H1 (cell line): ENCODE measurements at regions not wholly inside any gene's neighbourhood (a gene's known extent, or its start where the extent isn't known, plus 50 kb on each side); places are given as distances from the start of the nearest gene placed in this dataset.

Experiments
- CTCF ChIA-PET: fragments of 300-600 bp; sonication (Branson Sonifier 250); formaldehyde crosslinking; loops from one replicate; lab custom pipeline; 2021; ENCODE audit not compliant: partially characterized antibody; lab: Charles Lee
- POLR2A ChIA-PET: fragments of 300-600 bp; sonication (Branson Sonifier 250); formaldehyde crosslinking; loops from one replicate; lab custom pipeline; 2021; ENCODE audit warnings: inconsistent platforms; ENCODE audit not compliant: partially characterized antibody; lab: Charles Lee
- DNase-seq, 2 experiments: peaks; one replicate each; pipeline versions ENCODE4 v3.0.0 to v3.0.0-alpha.2; 2010 to 2022; ENCODE audit warnings: low spot score in 2 of 2, low read depth in 1 of 2, mixed read lengths in 1 of 2
- FAIRE-seq: peaks from 2 replicates; lab custom pipeline; 2011; peaks lifted over from hg19 to GRCh38; lab: Jason Lieb, UNC
- H2AFZ ChIP-seq: 2 replicates; pipeline ENCODE4 v1.8.1; 2012; ENCODE audit warnings: low read length, inconsistent platforms
- H2AK5ac ChIP-seq: 2 replicates; pipeline ENCODE4 v1.6.1; 2013; ENCODE audit warnings: low read depth, low read length
- H2BK120ac ChIP-seq: replicated peaks from 2 replicates; pipeline ENCODE3; 2013; ENCODE audit warnings: low read depth, low read length, inconsistent platforms
- H2BK12ac ChIP-seq: 2 replicates; pipeline ENCODE4 v1.6.1; 2013; ENCODE audit warnings: low read depth, low read length
- H2BK15ac ChIP-seq: 2 replicates; pipeline ENCODE4 v1.6.1; 2013; ENCODE audit warnings: low read length
- H2BK20ac ChIP-seq: 2 replicates; pipeline ENCODE4 v1.6.1; 2013; ENCODE audit warnings: low read length
- H2BK5ac ChIP-seq: 2 replicates; pipeline ENCODE4 v1.6.1; 2013; ENCODE audit warnings: low read depth, low read length
- H3K14ac ChIP-seq: 2 replicates; pipeline ENCODE4 v1.6.1; 2013; ENCODE audit warnings: inconsistent platforms; ENCODE audit not compliant: insufficient read length
- H3K18ac ChIP-seq: 2 replicates; pipeline ENCODE4 v1.6.1; 2013; ENCODE audit warnings: low read length; ENCODE audit errors: extremely low read depth
- H3K23ac ChIP-seq: 2 replicates; pipeline ENCODE4 v1.6.1; 2013; ENCODE audit warnings: inconsistent platforms; ENCODE audit not compliant: insufficient read length
- H3K23me2 ChIP-seq: 2 replicates; pipeline ENCODE4 v1.6.1; 2013; ENCODE audit warnings: low read depth, low read length
- H3K27ac ChIP-seq: 2 replicates; pipeline ENCODE4 v1.6.1; 2011; ENCODE audit warnings: low read depth, low read length, inconsistent platforms
- H3K27me3 ChIP-seq, 4 experiments: replicated peaks in 1 of 4; 1 replicate in 1 of 4; 2 replicates in 3 of 4; pipeline versions ENCODE4 v1.6.1 to v1.8.1; 2011 to 2013; ENCODE audit warnings: low read length in 3 of 4, mild to moderate bottlenecking in 3 of 4, inconsistent platforms in 2 of 4, mixed read lengths in 2 of 4, moderate library complexity in 1 of 4; ENCODE audit not compliant: control insufficient read depth in 3 of 4, insufficient read depth in 3 of 4; ENCODE audit errors: extremely low read depth in 1 of 4
- H3K36me3 ChIP-seq, 4 experiments: 2 replicates each; pipeline versions ENCODE4 v1.6.1 to v1.8.1; 2011 to 2013; ENCODE audit warnings: mild to moderate bottlenecking in 4 of 4, low read length in 3 of 4, moderate library complexity in 2 of 4, control low read depth in 1 of 4, inconsistent platforms in 1 of 4; ENCODE audit not compliant: insufficient read depth in 4 of 4, control insufficient read depth in 2 of 4
- H3K4ac ChIP-seq: replicated peaks from 2 replicates; pipeline ENCODE3; 2013; ENCODE audit warnings: low read length, low read depth, mixed read lengths, inconsistent platforms; ENCODE audit not compliant: insufficient read length
- H3K4me1 ChIP-seq, 4 experiments: replicated peaks in 1 of 4; 1 replicate in 1 of 4; 2 replicates in 3 of 4; pipeline versions ENCODE4 v1.6.1 to v1.8.1; 2011 to 2013; ENCODE audit warnings: low read length in 3 of 4, inconsistent platforms in 2 of 4, mixed read lengths in 1 of 4; ENCODE audit not compliant: insufficient read depth in 4 of 4, control insufficient read depth in 3 of 4
- H3K4me2 ChIP-seq, 2 experiments: 2 replicates each; pipeline versions ENCODE4 v1.6.1 to v1.8.1; 2011 to 2013; ENCODE audit warnings: low read depth in 2 of 2, low read length in 2 of 2, control low read depth in 1 of 2, inconsistent platforms in 1 of 2, mild to moderate bottlenecking in 1 of 2; ENCODE audit not compliant: insufficient read depth in 1 of 2
- H3K4me3 ChIP-seq, 4 experiments: fragments of 200-600, 300-600 bp in 1 of 4; sonication (generic), shearing (Covaris generic), sonication (Bioruptor Twin) in 1 of 4; 2 replicates each; pipeline versions ENCODE4 v1.5.1 to v1.8.1; 2011 to 2016; ENCODE audit warnings: low read length in 4 of 4, low read depth in 3 of 4, control low read depth in 2 of 4, inconsistent platforms in 2 of 4, mild to moderate bottlenecking in 2 of 4, mixed read lengths in 1 of 4, moderate library complexity in 1 of 4; ENCODE audit not compliant: insufficient read depth in 2 of 4; ENCODE audit errors: extremely low read depth in 1 of 4
- H3K56ac ChIP-seq: replicated peaks from 2 replicates; pipeline ENCODE3; 2013; ENCODE audit warnings: low read depth, mild to moderate bottlenecking, mixed read lengths, low read length, inconsistent platforms; ENCODE audit not compliant: insufficient read length
- H3K79me1 ChIP-seq: 2 replicates; pipeline ENCODE4 v1.6.1; 2013; ENCODE audit warnings: low read depth, low read length, control low read depth
- H3K79me2 ChIP-seq, 2 experiments: 2 replicates each; pipeline versions ENCODE4 v1.6.1 to v1.8.1; 2012 to 2013; ENCODE audit warnings: low read length in 2 of 2, mild to moderate bottlenecking in 2 of 2, inconsistent platforms in 1 of 2; ENCODE audit not compliant: insufficient read depth in 2 of 2, control insufficient read depth in 1 of 2
- H3K9ac ChIP-seq, 4 experiments: replicated peaks in 1 of 4; 1 replicate in 1 of 4; 2 replicates in 3 of 4; pipeline versions ENCODE4 v1.6.1 to v1.8.1; 2011 to 2013; ENCODE audit warnings: low read depth in 3 of 4, low read length in 3 of 4, control low read depth in 2 of 4, mild to moderate bottlenecking in 2 of 4, moderate library complexity in 2 of 4, inconsistent platforms in 1 of 4; ENCODE audit errors: extremely low read depth in 1 of 4
- H3K9me3 ChIP-seq, 2 experiments: 2 replicates each; pipeline versions ENCODE4 v1.6.1 to v1.8.1; 2012 to 2013; ENCODE audit warnings: mild to moderate bottlenecking in 2 of 2, moderate library complexity in 2 of 2, control low read depth in 1 of 2, inconsistent platforms in 1 of 2, low read depth in 1 of 2, low read length in 1 of 2, mixed read lengths in 1 of 2; ENCODE audit not compliant: insufficient read depth in 2 of 2
- H4K20me1 ChIP-seq, 2 experiments: replicated peaks in 1 of 2; 2 replicates each; pipeline versions ENCODE3 to v1.8.1; 2011 to 2013; ENCODE audit warnings: inconsistent platforms in 2 of 2, low read length in 2 of 2, mild to moderate bottlenecking in 1 of 2; ENCODE audit not compliant: insufficient read depth in 2 of 2, control insufficient read depth in 1 of 2
- H4K5ac ChIP-seq: 2 replicates; pipeline ENCODE4 v1.6.1; 2013; ENCODE audit warnings: low read length, low read depth, mixed read lengths, inconsistent platforms; ENCODE audit not compliant: insufficient read length
- H4K8ac ChIP-seq: 2 replicates; pipeline ENCODE4 v1.8.0; 2013; ENCODE audit warnings: mild to moderate bottlenecking, moderate library complexity, low read length, inconsistent platforms; ENCODE audit not compliant: insufficient read depth; ENCODE audit errors: extremely low read depth
- H4K91ac ChIP-seq: replicated peaks from 2 replicates; pipeline ENCODE3; 2013; ENCODE audit warnings: low read length, mixed read lengths, inconsistent platforms; ENCODE audit not compliant: insufficient read length
- ATF2 ChIP-seq: IDR thresholded peaks from 2 replicates; pipeline ENCODE4 v1.6.1; 2012; ENCODE audit warnings: low read length, inconsistent platforms
- BRCA1 ChIP-seq: IDR thresholded peaks from 2 replicates; pipeline ENCODE4 v1.6.1; 2012; ENCODE audit warnings: low read depth, low read length, improper control_type of control experiment
- CHD1 ChIP-seq: IDR thresholded peaks from 2 replicates; pipeline ENCODE4 v1.6.1; 2012; ENCODE audit warnings: low read depth, low read length, improper control_type of control experiment
- JUN ChIP-seq: IDR thresholded peaks from 2 replicates; pipeline ENCODE4 v1.6.1; 2011; ENCODE audit warnings: low read depth, mild to moderate bottlenecking, improper control_type of control experiment, low read length
- JUND ChIP-seq: IDR thresholded peaks from 2 replicates; pipeline ENCODE4 v1.6.1; 2011; ENCODE audit warnings: mild to moderate bottlenecking, improper control_type of control experiment, low read length
- SIN3A ChIP-seq, 2 experiments: IDR thresholded peaks in 1 of 2; conservative IDR thresholded peaks in 1 of 2; 2 replicates each; pipeline ENCODE4 v1.6.1; 2011 to 2012; ENCODE audit warnings: low read length in 2 of 2, improper control_type of control experiment in 1 of 2, low read depth in 1 of 2, mild to moderate bottlenecking in 1 of 2
- SP1 ChIP-seq: IDR thresholded peaks from 2 replicates; pipeline ENCODE4 v1.6.1; 2011; ENCODE audit warnings: low read depth, low read length
- TBP ChIP-seq: IDR thresholded peaks from 2 replicates; pipeline ENCODE4 v1.6.1; 2011; ENCODE audit warnings: low read depth, low read length, improper control_type of control experiment
- TEAD4 ChIP-seq: IDR thresholded peaks from 2 replicates; pipeline ENCODE4 v1.6.1; 2012; ENCODE audit warnings: low read depth, low read length, inconsistent platforms, mixed read lengths
- WGBS, 2 experiments: shearing (Covaris generic) in 1 of 2; methylation state at CpG; one replicate each; pipeline versions ENCODE4 v1.1.6 to v1.1.7; 2013 to 2015; ENCODE audit warnings: low lambda C conversion rate in 2 of 2, mixed read lengths in 2 of 2, inconsistent platforms in 1 of 2, low coverage in 1 of 2, missing lambda C conversion rate in 1 of 2; ENCODE audit not compliant: insufficient replicate concordance in 2 of 2, insufficient coverage in 1 of 2, insufficient read length in 1 of 2; ENCODE audit errors: extremely low coverage in 1 of 2, missing lambda C conversion rate in 1 of 2; 5-methylcytosine and 5-hydroxymethylcytosine counted together

GRCh38 chr6:48403587-48403986 lies 292.6 kb upstream of the PTCHD4 start:
- Histone ChIP-seq H2BK20ac (no peak overlapping the region), H3K79me1 (no peaks in the 10 kb centered on the region), H3K4ac (no peak overlapping the region), H3K9ac (no peak overlapping the region), H2BK5ac (no peak overlapping the region), H3K23ac (no peak overlapping the region), H4K20me1 (no peaks in the 10 kb centered on the region), H3K79me2 (no peaks in the 10 kb centered on the region), H2BK12ac (no peak overlapping the region), H2AK5ac (no peak overlapping the region), H4K5ac (no peak overlapping the region), H3K36me3 (no peaks in the 10 kb centered on the region), H3K23me2 (no peaks in the 10 kb centered on the region)
- WGBS, 2 experiments, result 90% methylated on average over 3 of the region's 3 CpGs; no CpG with 5 or more reads in 1 of the 2 experiments
- CTCF ChIA-PET, result interaction anchor here (0.7 kb wide), 1 partner anchor 273 kb away, joined by 4 read pairs; no protein-coding TSS in a partner anchor
- POLR2A ChIA-PET, result no interaction called here
- no peak for FAIRE-seq
- TF ChIP-seq CHD1 (no peak), JUND (no peak), SP1 (no peak), ATF2 (no peak), SIN3A (conservative IDR thresholded peaks at IDR 0.05 in 1 of 2, IDR thresholded peaks at IDR 0.05 in 1 of 2; ENCODE audit: low read depth in 1 of 2, low read length in 2 of 2) (no peak), TEAD4 (no peak), TBP (no peak), JUN (no peak), BRCA1 (no peak)
- TF ChIP-seq, all 59 proteins: peak for 0
- Histone ChIP-seq H3K4me3 (no peak overlapping the region), H2BK120ac (no peak overlapping the region), H3K14ac (no peak overlapping the region), H3K9me3 (0 out of 4 replicates have a peak, but pooled peaks cover 0 to 3% of the 10 kb centered on the region in 2 experiments), H3K18ac (no peak overlapping the region), H4K91ac (no peak overlapping the region), H3K56ac (no peak overlapping the region), H3K4me2 (no peak overlapping the region), H3K27me3 (no peaks in the 10 kb centered on the region), H2AFZ (no peak overlapping the region), H2BK15ac (no peak overlapping the region), H3K4me1 (no peaks in the 10 kb centered on the region), H4K8ac (no peak overlapping the region), H3K27ac (no peak overlapping the region)
- no peak for DNase-seq
